ENCODE measurements at regions not wholly inside any gene's neighbourhood (a gene's known extent, or its start where the extent isn't known, plus 50 kb on each side); places are given as distances from the start of the nearest gene placed in this dataset.

DNA sequence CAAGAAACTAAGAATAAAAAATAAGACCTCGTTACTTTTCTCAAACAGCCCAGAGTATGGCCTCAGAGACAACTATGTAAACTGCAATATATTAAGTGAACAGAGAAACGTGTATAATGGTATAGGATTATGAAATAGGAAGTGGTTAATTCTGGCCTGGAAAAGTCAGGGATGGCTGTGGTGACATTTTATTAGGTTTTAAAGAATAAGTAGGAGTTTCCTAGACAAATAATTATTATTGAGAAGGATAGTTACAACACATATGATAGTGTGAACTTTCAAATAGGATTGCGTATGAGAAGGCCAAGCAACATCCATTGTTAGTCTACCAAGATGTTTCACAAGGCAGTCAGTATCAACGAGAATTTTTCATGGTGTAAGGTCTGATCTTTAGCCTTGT lies 244.1 kb downstream of the LPIN1 start:
- DNase-seq (no peak), ATAC-seq (no peak)
- intact Hi-C loops (cut with DNase I), result no loop called here
- no peaks in the 10 kb centered on the region for H3K27me3 ChIP-seq
- no peak overlapping the region for H3K4me3 ChIP-seq
- no peaks in the 10 kb centered on the region for H3K4me1 ChIP-seq
- TF ChIP-seq, protein P1, sequence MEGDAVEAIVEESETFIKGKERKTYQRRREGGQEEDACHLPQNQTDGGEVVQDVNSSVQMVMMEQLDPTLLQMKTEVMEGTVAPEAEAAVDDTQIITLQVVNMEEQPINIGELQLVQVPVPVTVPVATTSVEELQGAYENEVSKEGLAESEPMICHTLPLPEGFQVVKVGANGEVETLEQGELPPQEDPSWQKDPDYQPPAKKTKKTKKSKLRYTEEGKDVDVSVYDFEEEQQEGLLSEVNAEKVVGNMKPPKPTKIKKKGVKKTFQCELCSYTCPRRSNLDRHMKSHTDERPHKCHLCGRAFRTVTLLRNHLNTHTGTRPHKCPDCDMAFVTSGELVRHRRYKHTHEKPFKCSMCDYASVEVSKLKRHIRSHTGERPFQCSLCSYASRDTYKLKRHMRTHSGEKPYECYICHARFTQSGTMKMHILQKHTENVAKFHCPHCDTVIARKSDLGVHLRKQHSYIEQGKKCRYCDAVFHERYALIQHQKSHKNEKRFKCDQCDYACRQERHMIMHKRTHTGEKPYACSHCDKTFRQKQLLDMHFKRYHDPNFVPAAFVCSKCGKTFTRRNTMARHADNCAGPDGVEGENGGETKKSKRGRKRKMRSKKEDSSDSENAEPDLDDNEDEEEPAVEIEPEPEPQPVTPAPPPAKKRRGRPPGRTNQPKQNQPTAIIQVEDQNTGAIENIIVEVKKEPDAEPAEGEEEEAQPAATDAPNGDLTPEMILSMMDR (IDR thresholded peaks at IDR 0.05), result no peak
- peaks cover 0 to 1% of the 10 kb centered on the region in 2 donors for H3K9me3 ChIP-seq
- H3K27ac ChIP-seq, result no peak overlapping the region
- H3K36me3 ChIP-seq, result no peaks in the 10 kb centered on the region

DNA sequence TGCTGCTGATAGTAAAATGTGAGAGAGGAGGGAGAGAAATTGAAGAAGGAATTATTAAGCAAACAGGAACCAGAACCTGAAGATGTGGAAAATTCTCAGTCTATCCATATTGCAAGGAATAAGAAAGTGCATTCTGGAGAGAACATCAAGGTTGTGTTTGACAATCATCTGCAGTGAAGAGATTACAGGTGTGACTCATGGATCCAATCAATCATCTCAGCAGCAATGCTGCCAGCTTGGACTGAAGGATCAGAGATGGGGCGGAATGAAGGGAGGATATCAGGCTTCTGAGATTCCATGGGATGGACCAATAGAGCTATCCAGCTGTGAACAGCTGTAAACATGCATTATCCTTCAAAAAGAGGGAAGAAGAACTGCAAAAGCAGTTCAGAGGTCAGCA lies 247.3 kb downstream of the LPIN1 start:
- no peak for ATAC-seq
- H3K4me1 ChIP-seq, result no peaks in the 10 kb centered on the region
- DNase-seq, result no peak
- H3K27me3 ChIP-seq, result no peaks in the 10 kb centered on the region
- TF ChIP-seq, protein P1 (IDR thresholded peaks at IDR 0.05), result no peak
- H3K9me3 ChIP-seq, result peaks cover 0 to 1% of the 10 kb centered on the region in 2 donors
- H3K36me3 ChIP-seq, result no peaks in the 10 kb centered on the region
- intact Hi-C loops (cut with DNase I), result no loop called here
- no peak overlapping the region for H3K4me3 ChIP-seq
- H3K27ac ChIP-seq, result no peak overlapping the region

DNA sequence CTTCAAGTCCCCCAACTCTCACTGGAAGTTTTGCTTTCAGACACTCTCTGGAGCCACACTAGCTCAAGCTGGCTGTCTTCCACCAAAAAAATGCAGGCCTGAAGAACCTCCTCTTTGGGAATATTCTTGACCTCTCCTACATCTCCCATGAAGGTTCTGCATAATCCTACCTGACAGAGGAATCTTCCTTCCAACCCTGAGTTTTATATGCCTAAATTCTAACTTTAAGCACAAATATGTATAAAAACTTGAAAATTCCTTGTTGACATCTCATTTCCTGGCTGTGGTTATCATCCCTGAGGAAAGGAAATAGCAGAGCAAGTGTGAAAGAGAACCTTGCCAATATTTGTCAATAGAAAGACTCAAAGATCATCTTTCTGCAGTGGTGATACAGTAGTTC lies 249.0 kb downstream of the LPIN1 start:
- DNase-seq, result no peak
- Histone ChIP-seq H3K36me3 (no peaks in the 10 kb centered on the region), H3K9me3 (peaks cover 0 to 1% of the 10 kb centered on the region in 2 donors), H3K27ac (no peak overlapping the region), H3K4me3 (no peak overlapping the region), H3K4me1 (no peaks in the 10 kb centered on the region), H3K27me3 (no peaks in the 10 kb centered on the region)
- ATAC-seq, result no peak
- TF ChIP-seq, protein P1 (IDR thresholded peaks at IDR 0.05), result no peak
- intact Hi-C loops (cut with DNase I), result no loop called here

DNA sequence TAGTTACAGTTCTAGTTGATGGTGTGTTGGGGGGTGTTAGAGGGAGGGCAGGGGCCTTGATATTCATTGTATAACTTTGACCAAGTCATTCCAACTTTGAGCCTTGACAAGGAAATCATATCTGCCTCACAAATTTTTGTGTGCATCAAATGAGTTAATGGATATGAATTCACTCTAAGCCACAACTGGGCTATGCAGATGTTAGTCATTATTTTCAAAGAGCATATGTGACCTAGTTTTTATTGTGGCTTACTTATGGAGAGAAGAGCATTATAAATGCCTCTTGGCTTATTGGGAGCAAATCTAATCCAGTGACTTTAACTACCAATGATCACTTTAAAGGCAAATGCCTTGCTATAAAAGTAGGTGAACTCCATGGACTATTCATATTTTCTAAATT lies 250.2 kb downstream of the LPIN1 start:
- no peaks in the 10 kb centered on the region for H3K4me1 ChIP-seq
- DNase-seq, result no peak
- no peak overlapping the region for H3K4me3 ChIP-seq
- intact Hi-C loops (cut with DNase I), result no loop called here
- H3K36me3 ChIP-seq, result no peaks in the 10 kb centered on the region
- no peak overlapping the region for H3K27ac ChIP-seq
- H3K27me3 ChIP-seq, result no peaks in the 10 kb centered on the region
- TF ChIP-seq, protein P1 (IDR thresholded peaks at IDR 0.05), result no peak
- peaks cover 0 to 1% of the 10 kb centered on the region in 2 donors for H3K9me3 ChIP-seq
- ATAC-seq, result no peak

DNA sequence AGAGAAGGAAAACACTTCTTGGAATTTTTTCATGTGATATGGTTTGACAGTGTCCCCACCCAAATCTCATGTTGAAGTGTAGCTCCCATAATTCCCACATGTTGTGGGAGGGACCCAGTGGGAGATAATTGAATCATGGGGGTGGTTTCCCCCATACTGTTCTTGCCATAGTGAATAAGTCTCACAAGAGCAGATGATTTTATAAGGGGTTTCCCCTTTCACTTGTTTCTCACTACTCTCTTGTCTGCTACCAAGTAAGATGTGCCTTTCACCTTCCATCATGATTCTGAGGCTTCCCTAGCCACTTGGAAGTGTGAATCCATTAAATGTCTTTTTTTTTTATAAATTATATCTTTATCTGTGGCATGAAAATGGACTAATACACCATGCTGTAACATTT lies 250.7 kb downstream of the LPIN1 start:
- ATAC-seq, result no peak
- no peak overlapping the region for H3K27ac ChIP-seq
- H3K36me3 ChIP-seq, result no peaks in the 10 kb centered on the region
- no peaks in the 10 kb centered on the region for H3K4me1 ChIP-seq
- H3K9me3 ChIP-seq, result peaks cover 0 to 1% of the 10 kb centered on the region in 2 donors
- intact Hi-C loops (cut with DNase I), result no loop called here
- TF ChIP-seq, protein P1 (IDR thresholded peaks at IDR 0.05), result no peak
- H3K4me3 ChIP-seq, result no peak overlapping the region
- no peak for DNase-seq
- H3K27me3 ChIP-seq, result no peaks in the 10 kb centered on the region

Measured in left lung (tissue), 4 donors.